GM23338 (cell line): ENCODE measurements at regions not wholly inside any gene's neighbourhood (a gene's known extent, or its start where the extent isn't known, plus 50 kb on each side); places are given as distances from the start of the nearest gene placed in this dataset.

Experiments used
- ATAC-seq: fragments of 200-7000 bp; cut with Tn5 transposase; 3 replicates; pipeline ENCODE4 v1.9.1; 2020
- DNase-seq: peaks from one replicate; pipeline ENCODE4 v3.0.0-alpha.2; 2015; ENCODE audit warnings: low spot score
- H2AFZ ChIP-seq: fragments of 200-600 bp; sonication (generic); 2 replicates; pipeline ENCODE4 v1.8.0; 2016; ENCODE audit warnings: antibody characterized with exemption, mild to moderate bottlenecking, moderate library complexity
- H3F3A ChIP-seq: fragments of 200-600 bp; sonication (generic); replicated peaks from 2 replicates; pipeline ENCODE4 v1.8.0; 2017; ENCODE audit warnings: antibody characterized with exemption, mixed run types, low read depth
- H3K27ac ChIP-seq: fragments of 200-600 bp; sonication (generic); 2 replicates; pipeline ENCODE4 v1.6.1; 2016; ENCODE audit warnings: low read depth
- H3K27me3 ChIP-seq: fragments of 200-600 bp; sonication (generic); 2 replicates; pipeline ENCODE4 v1.8.0; 2016; ENCODE audit warnings: mild to moderate bottlenecking, mixed run types, moderate library complexity; ENCODE audit not compliant: insufficient read depth
- H3K36me3 ChIP-seq: fragments of 200-600 bp; sonication (generic); 2 replicates; pipeline ENCODE4 v1.8.0; 2016; ENCODE audit warnings: mild to moderate bottlenecking; ENCODE audit not compliant: insufficient read depth
- H3K4me1 ChIP-seq: fragments of 200-600 bp; sonication (generic); 2 replicates; pipeline ENCODE4 v1.8.0; 2016; ENCODE audit warnings: mild to moderate bottlenecking, moderate library complexity; ENCODE audit not compliant: insufficient read depth
- H3K4me2 ChIP-seq: fragments of 200-600 bp; sonication (generic); 2 replicates; pipeline ENCODE4 v1.7.1; 2017; ENCODE audit warnings: mixed run types
- H3K4me3 ChIP-seq: fragments of 200-600 bp; sonication (generic); 2 replicates; pipeline ENCODE4 v1.6.1; 2016; ENCODE audit warnings: mixed run types
- H3K79me2 ChIP-seq: fragments of 200-600 bp; sonication (generic); replicated peaks from 2 replicates; pipeline ENCODE4 v1.8.0; 2017; ENCODE audit warnings: mild to moderate bottlenecking; ENCODE audit not compliant: insufficient read depth
- H3K9me2 ChIP-seq: fragments of 200-600 bp; sonication (generic); 2 replicates; pipeline ENCODE4 v1.8.0; 2017; ENCODE audit not compliant: insufficient read depth
- H4K20me1 ChIP-seq: fragments of 200-600 bp; sonication (generic); replicated peaks from 2 replicates; pipeline ENCODE4 v1.8.0; 2017; ENCODE audit warnings: mild to moderate bottlenecking; ENCODE audit not compliant: insufficient read depth
- H3K27ac Mint-ChIP-seq: 2 replicates; pipeline ENCODE4 v1.8.0; 2020; ENCODE audit warnings: inconsistent platforms, mild to moderate bottlenecking, moderate library complexity, mixed read lengths
- H3K27me3 Mint-ChIP-seq: 3 replicates; pipeline ENCODE4 v1.8.0; 2022; ENCODE audit warnings: low read depth, mild to moderate bottlenecking, moderate library complexity, mixed read lengths, inconsistent platforms; ENCODE audit not compliant: insufficient read depth, poor library complexity
- H3K36me3 Mint-ChIP-seq: 3 replicates; pipeline ENCODE4 v1.8.0; 2021; ENCODE audit warnings: low read depth, mild to moderate bottlenecking, inconsistent platforms, moderate library complexity, mixed read lengths
- H3K4me1 Mint-ChIP-seq: 3 replicates; pipeline ENCODE4 v1.8.0; 2020; ENCODE audit warnings: mild to moderate bottlenecking, inconsistent platforms, mixed read lengths
- H3K4me3 Mint-ChIP-seq: 3 replicates; pipeline ENCODE4 v1.8.0; 2021; ENCODE audit warnings: moderate library complexity, mild to moderate bottlenecking, inconsistent platforms, mixed read lengths
- H3K9me3 Mint-ChIP-seq: 3 replicates; pipeline ENCODE4 v1.8.0; 2020; ENCODE audit warnings: moderate library complexity, mild to moderate bottlenecking, inconsistent platforms, mixed read lengths
- CREB1 ChIP-seq: fragments of 250-450 bp; sonication (Bioruptor Pico); IDR thresholded peaks from 2 replicates; pipeline ENCODE4 v1.5.0; 2020; ENCODE audit warnings: low read depth, mild to moderate bottlenecking, moderate library complexity
- ETS1 ChIP-seq: IDR thresholded peaks from 2 replicates; pipeline ENCODE4 v1.6.1; 2016; ENCODE audit warnings: antibody characterized with exemption
- EZH2 ChIP-seq: fragments of 200-600 bp; sonication (generic); IDR thresholded peaks from one replicate; pipeline ENCODE4 v1.8.0; 2017; ENCODE audit warnings: antibody characterized with exemption, mild to moderate bottlenecking, low read depth; ENCODE audit not compliant: unreplicated experiment
- EZH2phosphoT487 ChIP-seq: fragments of 200-600 bp; sonication (generic); IDR thresholded peaks from one replicate; pipeline ENCODE4 v1.8.1; 2018; ENCODE audit warnings: antibody characterized with exemption; ENCODE audit not compliant: unreplicated experiment
- JUNB ChIP-seq: IDR thresholded peaks from one replicate; pipeline ENCODE4 v1.6.1; 2016; ENCODE audit warnings: antibody characterized with exemption; ENCODE audit not compliant: unreplicated experiment
- NANOG ChIP-seq: IDR thresholded peaks from 2 replicates; pipeline ENCODE4 v1.6.1; 2016; ENCODE audit warnings: antibody characterized with exemption, borderline replicate concordance
- POLR2AphosphoS5 ChIP-seq: IDR thresholded peaks from 2 replicates; pipeline ENCODE4 v1.6.1; 2016; ENCODE audit warnings: antibody characterized with exemption, low read depth
- ZNF114 ChIP-seq: fragments of 250-450 bp; sonication (Bioruptor Pico); IDR thresholded peaks from 2 replicates; pipeline ENCODE4 v1.5.0; 2020; ENCODE audit warnings: mild to moderate bottlenecking, moderate library complexity
- ZNF331 ChIP-seq: fragments of 250-450 bp; sonication (Bioruptor Pico); IDR thresholded peaks from 2 replicates; pipeline ENCODE4 v1.5.0; 2020; ENCODE audit warnings: low read depth, mild to moderate bottlenecking, moderate library complexity
- ZNF462 ChIP-seq: fragments of 250-450 bp; sonication (Bioruptor Pico); IDR thresholded peaks from 2 replicates; pipeline ENCODE4 v1.5.0; 2020; ENCODE audit warnings: mild to moderate bottlenecking, moderate library complexity
- TF ChIP-seq, protein P1 (sequence below), 2 experiments: fragments of 200-600 bp in 1 of 2; sonication (generic) in 1 of 2; conservative IDR thresholded peaks; 2 replicates each; pipeline versions ENCODE4 v1.5.1 to v1.6.1; 2016 to 2017; ENCODE audit warnings: antibody characterized with exemption in 2 of 2, low read depth in 2 of 2, mild to moderate bottlenecking in 2 of 2, moderate library complexity in 1 of 2
- TF ChIP-seq, protein P2 (sequence below): IDR thresholded peaks from one replicate; pipeline ENCODE4 v1.6.1; 2018; ENCODE audit warnings: antibody characterized with exemption; ENCODE audit not compliant: unreplicated experiment

DNA sequence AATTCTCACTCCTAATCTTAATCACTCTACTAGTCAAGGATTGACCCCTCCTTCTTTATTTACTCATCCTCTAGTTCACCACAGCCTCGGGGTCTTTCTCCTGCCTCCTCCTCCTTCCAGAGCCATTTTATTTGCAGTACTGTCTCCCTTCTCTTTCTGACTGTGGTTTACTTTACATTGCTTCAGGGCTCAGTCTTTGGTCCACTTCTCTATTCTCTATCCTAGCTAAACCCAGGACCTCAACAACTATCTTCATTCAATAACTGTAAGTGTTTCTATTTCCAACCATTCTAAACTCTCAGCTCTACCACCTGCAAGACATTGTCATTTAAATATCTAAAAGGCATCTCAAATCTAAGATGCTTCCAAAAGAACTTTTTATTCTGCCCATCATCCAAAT, 493.8 kb downstream of the TTLL7 start (continued):
- TF ChIP-seq ZNF462 (CRISPR knock-in tag) (no peak), CREB1 (no peak), ZNF114 (CRISPR knock-in tag) (no peak), ZNF331 (CRISPR knock-in tag) (no peak)

GRCh38 chr1:83503153-83503552, 495.8 kb downstream of the TTLL7 start:
- H3K27ac ChIP-seq: no peak overlapping the region
- peaks cover 2% of the 10 kb centered on the region for H3K27me3 Mint-ChIP-seq
- H3K4me3 ChIP-seq: no peak overlapping the region
- ATAC-seq (no peak), DNase-seq (no peak)
- no peaks in the 10 kb centered on the region for H3K27me3 ChIP-seq
- H3K4me3 Mint-ChIP-seq: no peak overlapping the region
- H3K27ac Mint-ChIP-seq: no peak overlapping the region
- H3K9me2 ChIP-seq: no peaks in the 10 kb centered on the region; the same call in 1 of the 2 replicates
- H3K4me2 ChIP-seq: no peak overlapping the region
- no peaks in the 10 kb centered on the region for H3K36me3 Mint-ChIP-seq
- no peaks in the 10 kb centered on the region for H3K36me3 ChIP-seq
- H3K4me1 ChIP-seq: no peaks in the 10 kb centered on the region
- H3K4me1 Mint-ChIP-seq: no peaks in the 10 kb centered on the region
- H3F3A ChIP-seq: no peaks in the 10 kb centered on the region
- H3K79me2 ChIP-seq: no peaks in the 10 kb centered on the region
- H4K20me1 ChIP-seq: no peaks in the 10 kb centered on the region
- no peak overlapping the region for H2AFZ ChIP-seq
- no peaks in the 10 kb centered on the region for H3K9me3 Mint-ChIP-seq
- TF ChIP-seq EZH2phosphoT487 (no peak), ZNF331 (CRISPR knock-in tag) (no peak), ZNF114 (CRISPR knock-in tag) (no peak), NANOG (no peak), ETS1 (no peak), POLR2AphosphoS5 (no peak), EZH2 (no peak), JUNB (no peak), CREB1 (no peak)
- TF ChIP-seq, protein P1, sequence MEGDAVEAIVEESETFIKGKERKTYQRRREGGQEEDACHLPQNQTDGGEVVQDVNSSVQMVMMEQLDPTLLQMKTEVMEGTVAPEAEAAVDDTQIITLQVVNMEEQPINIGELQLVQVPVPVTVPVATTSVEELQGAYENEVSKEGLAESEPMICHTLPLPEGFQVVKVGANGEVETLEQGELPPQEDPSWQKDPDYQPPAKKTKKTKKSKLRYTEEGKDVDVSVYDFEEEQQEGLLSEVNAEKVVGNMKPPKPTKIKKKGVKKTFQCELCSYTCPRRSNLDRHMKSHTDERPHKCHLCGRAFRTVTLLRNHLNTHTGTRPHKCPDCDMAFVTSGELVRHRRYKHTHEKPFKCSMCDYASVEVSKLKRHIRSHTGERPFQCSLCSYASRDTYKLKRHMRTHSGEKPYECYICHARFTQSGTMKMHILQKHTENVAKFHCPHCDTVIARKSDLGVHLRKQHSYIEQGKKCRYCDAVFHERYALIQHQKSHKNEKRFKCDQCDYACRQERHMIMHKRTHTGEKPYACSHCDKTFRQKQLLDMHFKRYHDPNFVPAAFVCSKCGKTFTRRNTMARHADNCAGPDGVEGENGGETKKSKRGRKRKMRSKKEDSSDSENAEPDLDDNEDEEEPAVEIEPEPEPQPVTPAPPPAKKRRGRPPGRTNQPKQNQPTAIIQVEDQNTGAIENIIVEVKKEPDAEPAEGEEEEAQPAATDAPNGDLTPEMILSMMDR (conservative IDR thresholded peaks at IDR 0.05; ENCODE audit: low read depth in 2 of 2): no peak
- TF ChIP-seq, protein P2, sequence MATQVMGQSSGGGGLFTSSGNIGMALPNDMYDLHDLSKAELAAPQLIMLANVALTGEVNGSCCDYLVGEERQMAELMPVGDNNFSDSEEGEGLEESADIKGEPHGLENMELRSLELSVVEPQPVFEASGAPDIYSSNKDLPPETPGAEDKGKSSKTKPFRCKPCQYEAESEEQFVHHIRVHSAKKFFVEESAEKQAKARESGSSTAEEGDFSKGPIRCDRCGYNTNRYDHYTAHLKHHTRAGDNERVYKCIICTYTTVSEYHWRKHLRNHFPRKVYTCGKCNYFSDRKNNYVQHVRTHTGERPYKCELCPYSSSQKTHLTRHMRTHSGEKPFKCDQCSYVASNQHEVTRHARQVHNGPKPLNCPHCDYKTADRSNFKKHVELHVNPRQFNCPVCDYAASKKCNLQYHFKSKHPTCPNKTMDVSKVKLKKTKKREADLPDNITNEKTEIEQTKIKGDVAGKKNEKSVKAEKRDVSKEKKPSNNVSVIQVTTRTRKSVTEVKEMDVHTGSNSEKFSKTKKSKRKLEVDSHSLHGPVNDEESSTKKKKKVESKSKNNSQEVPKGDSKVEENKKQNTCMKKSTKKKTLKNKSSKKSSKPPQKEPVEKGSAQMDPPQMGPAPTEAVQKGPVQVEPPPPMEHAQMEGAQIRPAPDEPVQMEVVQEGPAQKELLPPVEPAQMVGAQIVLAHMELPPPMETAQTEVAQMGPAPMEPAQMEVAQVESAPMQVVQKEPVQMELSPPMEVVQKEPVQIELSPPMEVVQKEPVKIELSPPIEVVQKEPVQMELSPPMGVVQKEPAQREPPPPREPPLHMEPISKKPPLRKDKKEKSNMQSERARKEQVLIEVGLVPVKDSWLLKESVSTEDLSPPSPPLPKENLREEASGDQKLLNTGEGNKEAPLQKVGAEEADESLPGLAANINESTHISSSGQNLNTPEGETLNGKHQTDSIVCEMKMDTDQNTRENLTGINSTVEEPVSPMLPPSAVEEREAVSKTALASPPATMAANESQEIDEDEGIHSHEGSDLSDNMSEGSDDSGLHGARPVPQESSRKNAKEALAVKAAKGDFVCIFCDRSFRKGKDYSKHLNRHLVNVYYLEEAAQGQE: no peak
